ENCODE measurements at regions not wholly inside any gene's neighbourhood (a gene's known extent, or its start where the extent isn't known, plus 50 kb on each side); places are given as distances from the start of the nearest gene placed in this dataset.
A peak's percentile ranks its signal among the peaks of the same experiment; 100 is the strongest.

DNA sequence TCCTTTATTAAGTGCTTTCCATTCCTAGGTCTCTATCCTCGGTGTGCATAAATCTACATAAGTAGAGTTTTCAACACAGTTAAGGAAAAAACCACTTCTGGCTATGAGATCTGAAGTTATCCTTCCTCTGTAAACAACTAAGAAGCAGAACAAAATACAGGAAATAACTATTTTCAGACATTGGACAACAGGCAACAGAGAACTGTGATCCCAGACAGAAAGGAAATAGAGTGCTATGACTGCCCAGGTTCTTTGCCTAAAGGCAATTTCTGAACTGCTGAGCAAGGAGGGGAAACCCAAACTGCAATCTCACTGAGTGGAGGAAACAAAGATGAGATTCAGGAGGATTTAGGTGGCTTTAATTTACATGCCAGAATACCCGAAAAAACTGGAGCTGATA lies 285.4 kb downstream of the SNX13 start:
- no peak for ATAC-seq (ENCODE audit: poor library complexity)
- intact Hi-C loops (cut with DNase I): no loop called here
- DNase-seq: no peak

DNA sequence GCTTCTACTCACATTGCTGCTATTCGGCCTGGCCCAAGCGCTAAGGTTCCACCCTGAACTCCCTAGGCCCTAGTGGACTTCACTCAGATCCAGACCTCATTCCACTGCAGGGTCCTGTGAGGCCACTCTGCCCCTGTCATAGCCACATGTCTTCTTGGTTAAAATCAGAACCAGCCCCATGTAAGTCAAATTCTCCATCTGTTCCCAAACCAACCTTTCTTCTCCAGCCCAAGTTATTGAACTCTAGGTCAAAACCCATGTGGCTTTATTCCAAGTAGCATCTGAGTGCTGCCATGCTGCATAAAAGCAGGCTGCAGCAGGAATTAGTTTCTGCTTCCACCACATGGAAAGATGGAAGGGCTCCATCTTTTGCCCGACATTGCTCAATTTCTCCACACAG lies 281.2 kb downstream of the SNX13 start:
- DNase-seq: no peak
- ATAC-seq (ENCODE audit: poor library complexity): no peak
- intact Hi-C loops (cut with DNase I): no loop called here

DNA sequence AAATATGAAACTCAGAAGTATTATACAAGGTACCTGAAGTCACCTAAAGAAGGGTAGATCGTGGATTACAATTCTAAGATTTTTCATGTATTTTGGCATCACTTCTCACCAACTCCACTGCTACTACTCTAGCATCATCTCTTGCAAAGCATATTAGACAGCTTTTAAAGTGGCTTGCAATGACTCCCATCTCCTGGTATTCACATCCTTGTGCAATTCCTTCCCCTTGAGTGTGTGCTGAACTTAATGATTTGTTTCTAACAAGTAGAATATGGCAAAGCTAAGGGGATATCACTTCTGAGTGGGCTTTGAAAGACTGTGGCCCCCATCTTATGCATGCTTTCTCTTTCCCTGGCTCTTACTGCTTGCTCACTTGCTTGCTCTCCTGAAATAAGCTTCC lies 280.2 kb downstream of the SNX13 start:
- intact Hi-C loops (cut with DNase I): no loop called here
- ATAC-seq (ENCODE audit: poor library complexity) (no peak), DNase-seq (no peak)

DNA sequence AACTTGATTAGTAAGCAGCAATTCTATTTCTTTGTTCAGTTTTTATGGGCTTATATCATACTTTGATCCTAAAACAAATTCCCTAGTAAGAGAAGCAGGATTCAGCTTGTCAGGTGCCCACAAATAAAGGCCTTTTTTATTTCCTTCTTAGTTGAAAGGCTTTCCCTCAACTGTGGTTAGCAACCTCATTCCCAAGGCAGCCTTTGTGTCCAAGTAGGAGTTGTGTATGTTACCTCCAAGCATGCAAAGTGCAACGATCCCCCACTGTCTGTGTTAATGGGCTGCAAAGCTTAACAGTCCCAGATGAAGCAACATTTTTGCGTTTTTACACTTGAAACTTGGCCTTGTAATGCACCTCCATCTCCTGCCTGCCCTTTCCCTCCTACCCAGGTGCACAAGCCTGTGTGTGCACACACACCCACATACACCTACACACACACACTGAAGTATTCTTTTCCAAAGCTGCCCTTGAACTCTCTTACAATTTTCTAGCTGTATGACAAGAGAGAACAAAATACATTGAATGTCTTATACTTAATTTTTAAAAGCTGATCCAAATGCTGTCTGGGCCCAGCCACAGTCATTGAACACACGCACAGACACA lies 278.2 kb downstream of the SNX13 start:
- no peak for DNase-seq
- no peak for ATAC-seq (ENCODE audit: poor library complexity)
- intact Hi-C loops (cut with DNase I): no loop called here

DNA sequence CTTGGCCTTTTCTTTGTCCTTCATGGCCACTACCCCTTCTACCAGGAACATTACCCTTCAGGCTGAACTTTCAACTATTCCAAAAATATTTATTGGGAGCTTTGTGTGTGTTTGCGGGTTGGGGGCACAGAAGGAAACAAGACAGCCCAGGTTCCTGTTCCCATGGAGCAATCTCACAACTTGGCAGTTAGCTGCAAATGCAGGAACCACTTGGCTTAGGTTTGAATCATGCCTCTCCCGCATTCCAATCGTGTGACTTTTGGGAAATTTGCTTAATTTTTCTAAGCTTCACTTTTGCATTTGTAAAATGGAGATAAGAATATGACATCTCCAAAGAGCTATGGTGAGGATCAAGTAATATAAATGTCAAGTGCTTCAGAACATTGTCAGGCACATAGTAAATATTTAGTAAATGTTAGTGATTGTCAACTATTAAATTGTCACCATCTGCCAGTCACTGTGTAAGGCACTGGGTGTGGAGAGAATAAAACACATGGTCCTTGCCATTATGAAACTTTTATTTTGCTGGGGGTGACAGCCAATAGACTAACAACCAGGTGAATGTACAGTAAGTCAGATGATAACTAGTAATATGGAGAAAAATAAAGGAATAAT lies 277.1 kb downstream of the SNX13 start:
- intact Hi-C loops (cut with DNase I): no loop called here

DNA sequence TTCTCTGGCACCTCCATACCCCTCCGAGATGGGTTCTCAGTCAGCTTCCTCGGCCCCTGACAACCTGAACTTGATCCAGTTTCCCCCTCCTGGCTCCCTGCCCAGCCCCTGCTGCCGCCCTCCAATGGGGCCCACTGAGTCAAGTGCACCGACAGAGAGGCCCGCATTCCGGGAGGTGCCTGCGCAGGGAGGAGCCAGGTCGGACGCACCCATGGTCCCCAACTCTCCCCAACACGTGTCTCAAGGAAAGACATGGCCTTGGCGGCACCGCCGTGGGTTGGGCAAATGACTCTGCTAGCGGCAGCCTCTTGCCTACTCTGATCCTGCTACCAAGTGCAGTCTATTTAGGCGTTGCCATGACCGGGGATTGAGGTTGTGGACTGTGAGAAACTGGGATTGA lies 275.3 kb downstream of the SNX13 start:
- no peak for DNase-seq
- ATAC-seq (ENCODE audit: poor library complexity): no peak
- intact Hi-C loops (cut with DNase I): no loop called here

More for the DNA sequence above, 277.1 kb downstream of the SNX13 start:
- DNase-seq (no peak), ATAC-seq (ENCODE audit: poor library complexity) (no peak)

DNA sequence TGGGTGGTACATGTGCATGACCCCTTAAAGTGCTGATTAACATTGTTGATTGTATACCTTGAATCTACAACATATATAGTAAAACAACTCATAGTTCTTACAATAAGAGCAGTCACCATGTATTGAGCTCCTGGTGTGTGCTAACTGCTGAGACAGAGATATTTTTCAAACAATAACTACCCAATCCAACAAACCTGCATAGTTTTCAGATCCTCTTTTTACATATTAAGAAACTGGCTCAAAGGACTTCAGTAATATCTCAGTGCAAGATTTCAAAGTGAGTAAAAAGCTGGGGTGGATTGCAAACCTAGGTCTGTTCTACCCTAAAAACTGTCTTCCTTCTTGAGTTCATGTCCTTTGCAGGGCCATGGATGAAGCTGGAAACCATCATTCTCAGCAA lies 272.2 kb downstream of the SNX13 start:
- ATAC-seq (ENCODE audit: poor library complexity): no peak
- intact Hi-C loops (cut with DNase I): no loop called here
- no peak for DNase-seq

DNA sequence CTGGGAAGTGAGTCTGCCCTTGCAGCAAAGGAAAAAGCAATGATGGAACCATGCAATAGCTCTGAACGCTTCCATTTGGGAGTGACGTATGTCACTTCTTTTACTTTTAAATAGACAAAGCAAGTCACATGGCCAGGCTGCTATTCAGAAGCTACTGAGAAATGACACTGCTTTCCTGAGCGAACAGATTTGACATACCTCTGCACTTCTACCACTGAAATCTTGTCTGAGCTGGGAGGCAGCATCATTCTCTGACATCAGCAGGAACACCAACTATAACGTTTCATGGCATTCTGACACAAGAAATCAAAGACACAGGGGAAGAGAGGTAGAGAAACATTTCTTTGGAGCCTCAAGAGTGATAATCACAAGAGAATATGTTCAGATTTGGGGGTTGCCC lies 271.1 kb downstream of the SNX13 start:
- no peak for ATAC-seq (ENCODE audit: poor library complexity)
- intact Hi-C loops (cut with DNase I): no loop called here
- DNase-seq: no peak

DNA sequence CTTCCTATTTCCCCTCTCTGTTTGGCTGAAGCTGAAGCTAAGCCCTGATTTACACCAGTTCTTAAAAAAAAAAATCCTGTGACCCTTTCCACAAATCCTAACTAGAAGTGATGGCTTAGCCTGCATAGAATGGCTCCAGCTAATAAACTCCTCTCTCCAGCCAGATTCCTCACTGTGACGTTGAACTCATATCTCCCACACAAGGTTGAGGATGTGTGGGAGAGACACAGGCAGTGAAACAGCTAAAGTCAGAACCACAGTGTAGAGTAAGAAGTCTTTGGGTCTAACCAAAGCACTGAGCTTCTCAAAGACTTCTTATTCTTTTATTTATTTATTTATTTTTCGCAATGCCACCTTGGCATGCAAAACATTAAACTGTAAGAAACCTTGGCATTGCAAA lies 268.3 kb downstream of the SNX13 start:
- no peak for DNase-seq
- intact Hi-C loops (cut with DNase I): no loop called here
- ATAC-seq (ENCODE audit: poor library complexity): no peak

DNA sequence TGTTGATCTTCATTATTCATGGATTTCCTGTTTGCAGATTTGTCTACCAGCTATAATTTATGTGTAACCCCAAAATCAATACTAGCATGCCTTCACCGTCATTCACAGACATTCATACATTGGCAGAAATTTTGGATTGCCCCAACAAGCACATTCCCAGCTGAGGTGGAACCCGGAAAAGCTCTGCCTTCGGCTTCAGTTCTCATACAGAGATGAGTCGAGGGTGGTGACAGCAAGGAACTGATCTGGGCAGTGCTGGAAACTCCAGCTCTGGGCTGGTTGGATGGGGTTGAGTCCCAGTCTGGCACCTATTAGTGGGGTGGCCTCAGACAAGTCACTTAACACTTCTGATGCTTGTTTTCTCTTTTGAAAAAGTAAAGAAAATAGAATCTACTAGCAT lies 267.5 kb downstream of the SNX13 start:
- intact Hi-C loops (cut with DNase I): no loop called here
- DNase-seq (no peak), ATAC-seq (ENCODE audit: poor library complexity) (no peak)

DNA sequence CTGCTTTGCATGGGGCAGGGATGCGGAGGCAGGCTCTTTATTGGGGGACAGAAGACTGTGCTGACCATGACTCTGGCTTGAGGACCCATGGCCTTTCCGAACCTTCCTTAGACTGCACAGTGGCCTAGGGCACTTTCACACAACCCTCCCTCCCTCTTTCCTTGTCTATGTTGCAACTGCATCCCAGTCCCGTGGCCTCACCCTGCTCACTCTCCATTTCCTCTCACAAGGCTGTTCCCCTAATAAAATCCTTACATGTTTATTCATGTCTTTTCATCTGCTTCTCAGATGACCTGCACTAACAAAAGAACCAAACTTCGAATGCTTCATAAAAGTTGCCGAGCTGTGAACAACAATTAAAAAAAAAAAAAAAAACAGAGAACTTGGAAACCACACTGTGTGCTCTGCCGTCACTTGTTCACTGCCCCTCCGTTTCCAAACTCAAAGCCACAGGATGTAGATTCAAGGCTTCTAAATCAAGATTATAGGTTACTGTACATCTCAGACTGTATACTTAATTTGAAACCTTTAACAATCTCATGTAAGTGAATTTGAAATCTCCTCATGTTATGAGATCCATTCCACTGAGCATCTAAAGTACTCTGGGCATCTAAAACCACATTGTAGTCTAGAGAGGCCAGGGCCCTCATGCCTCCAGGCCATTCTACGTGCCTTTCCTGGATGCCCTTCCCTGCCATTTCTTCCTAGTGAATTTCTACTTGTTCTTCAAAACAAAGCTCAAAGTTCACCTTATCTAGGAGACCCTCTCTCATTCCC lies 265.9 kb downstream of the SNX13 start:
- ATAC-seq (ENCODE audit: poor library complexity) (no peak), DNase-seq (no peak)
- intact Hi-C loops (cut with DNase I): no loop called here

DNA sequence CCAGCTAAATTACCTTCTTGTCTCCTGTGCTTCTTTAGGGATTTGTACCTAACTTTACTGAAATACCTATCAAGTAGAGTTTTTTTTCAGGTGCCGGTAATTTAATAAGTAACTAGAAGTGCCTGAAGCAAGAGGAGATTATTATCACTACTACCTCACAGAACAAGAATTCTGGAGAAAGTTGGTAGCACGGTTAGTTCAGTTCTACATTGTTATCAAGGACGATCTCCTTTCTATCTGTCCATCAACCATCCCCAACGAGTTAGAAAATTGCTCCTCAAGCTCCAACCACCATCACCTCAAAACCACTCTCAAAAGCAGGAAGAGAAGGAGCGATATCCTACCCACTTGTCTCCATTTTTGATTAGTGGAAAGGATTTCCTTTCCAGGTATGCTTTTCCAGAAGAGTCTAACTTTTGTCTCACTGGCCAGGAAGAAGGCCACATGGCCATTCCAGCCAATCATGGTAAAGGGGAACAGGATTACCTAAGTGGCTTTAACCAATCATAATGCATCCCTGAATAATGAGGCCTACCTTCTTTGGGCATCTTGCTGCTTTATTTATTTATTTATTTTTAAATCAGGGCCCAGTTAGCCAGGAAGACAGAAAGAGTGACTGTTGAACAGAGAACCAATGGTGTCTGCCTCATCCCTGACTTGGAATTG lies 265.2 kb downstream of the SNX13 start:
- DNase-seq (no peak), ATAC-seq (ENCODE audit: poor library complexity) (no peak)
- intact Hi-C loops (cut with DNase I): no loop called here

DNA sequence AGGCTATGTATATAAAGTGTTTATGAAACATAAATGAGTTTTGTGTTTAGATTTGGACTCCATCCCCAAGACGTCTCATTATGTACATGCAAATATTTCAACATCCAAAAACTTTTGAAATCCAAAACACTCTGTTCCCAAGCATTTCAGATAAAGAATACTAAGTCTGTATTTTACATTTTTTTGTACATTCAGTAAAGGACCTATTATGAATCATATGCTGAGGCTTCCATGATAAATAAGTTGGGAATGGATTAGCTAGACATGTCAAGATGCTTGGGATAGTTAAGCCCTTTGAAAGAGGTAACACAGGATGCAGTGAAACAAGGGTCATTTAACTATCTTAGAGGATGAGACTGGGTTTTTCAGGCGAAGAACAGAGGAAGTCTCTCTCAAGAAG lies 262.9 kb downstream of the SNX13 start:
- no peak for ATAC-seq (ENCODE audit: poor library complexity)
- intact Hi-C loops (cut with DNase I): no loop called here
- DNase-seq: no peak

DNA sequence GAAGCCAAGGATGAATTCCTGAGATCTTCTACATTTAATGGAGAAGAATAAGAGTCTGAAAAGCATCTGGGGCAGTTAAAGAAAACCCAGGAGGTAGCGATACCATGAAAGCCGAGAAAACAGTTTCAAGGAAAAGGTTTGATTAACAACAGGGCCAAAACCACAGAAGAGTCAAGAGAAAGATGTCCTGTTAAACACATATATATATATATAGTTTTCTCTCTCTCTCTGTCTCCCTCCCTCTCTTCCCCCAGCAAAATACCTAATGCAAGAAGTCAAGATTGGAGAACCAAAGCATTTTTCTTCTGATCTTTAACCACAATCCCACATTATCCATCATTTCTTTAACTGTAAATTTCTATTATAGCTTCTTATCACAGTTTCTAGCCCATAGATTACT lies 261.4 kb downstream of the SNX13 start:
- intact Hi-C loops (cut with DNase I): no loop called here
- no peak for ATAC-seq (ENCODE audit: poor library complexity)
- DNase-seq: no peak

DNA sequence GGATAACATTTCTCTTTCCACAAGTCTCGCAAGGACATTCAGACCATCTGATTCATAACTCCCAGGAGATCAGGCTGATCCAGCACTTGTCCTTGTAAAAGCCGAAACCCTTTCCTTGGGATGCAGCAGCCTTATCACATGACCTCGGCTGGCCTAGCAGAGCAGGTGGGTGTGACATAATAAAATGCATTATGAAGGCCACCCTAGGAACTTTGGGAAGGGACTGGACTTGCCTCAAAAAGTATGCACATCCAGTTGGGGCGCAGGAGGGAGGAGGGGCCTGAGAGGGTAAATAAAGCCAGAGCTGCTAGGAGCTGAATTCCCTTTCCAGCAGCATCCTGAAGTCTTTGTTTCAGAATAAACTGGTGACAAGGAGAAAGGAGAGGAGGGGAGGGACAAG lies 260.8 kb downstream of the SNX13 start:
- ATAC-seq (ENCODE audit: poor library complexity) (peak; percentile 85), DNase-seq (peak; percentile 58)
- intact Hi-C loops (cut with DNase I): no loop called here

DNA sequence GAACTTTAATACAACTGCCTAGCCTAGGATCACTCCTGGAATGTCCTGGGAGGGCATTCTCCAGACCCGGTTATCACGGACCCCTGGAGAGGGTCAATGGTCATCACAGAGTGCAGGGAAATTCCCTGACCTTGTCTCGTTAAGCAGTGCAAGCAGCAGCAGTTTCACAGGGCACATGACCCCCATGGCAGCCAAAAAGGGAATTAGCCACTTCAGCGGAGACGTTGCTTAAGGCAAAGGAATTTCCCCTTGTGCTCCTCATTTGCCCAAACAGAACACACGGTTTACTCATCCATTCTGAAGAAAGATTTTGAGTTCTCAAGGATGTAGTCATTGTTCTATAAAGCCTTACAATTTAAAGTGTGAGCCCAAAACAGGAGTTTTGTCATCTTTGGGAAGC lies 260.3 kb downstream of the SNX13 start:
- intact Hi-C loops (cut with DNase I): loop anchor here (10.0 kb wide), 1 partner anchor 665 kb away; no protein-coding TSS in a partner anchor
- peak; percentile 60 for ATAC-seq (ENCODE audit: poor library complexity)
- no peak for DNase-seq

DNA sequence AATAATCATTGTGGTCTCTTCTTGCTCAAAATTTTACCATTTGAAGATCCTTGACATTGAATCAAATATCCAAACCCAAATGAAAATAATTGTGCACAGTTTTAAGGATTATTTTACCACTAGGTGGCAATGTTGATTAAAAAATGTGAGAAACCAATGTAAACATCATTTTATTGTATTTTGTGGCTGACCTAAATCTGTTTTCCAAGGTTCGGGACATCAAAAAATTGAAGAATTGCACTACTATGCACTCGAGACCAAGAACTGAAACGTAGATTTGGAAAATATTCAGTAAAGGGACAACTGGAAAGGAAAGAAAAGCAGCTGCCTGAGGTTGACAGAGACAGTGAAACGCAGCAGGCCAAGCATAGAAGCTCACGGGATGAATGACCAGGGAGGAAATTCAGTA lies 259.3 kb downstream of the SNX13 start:
- intact Hi-C loops (cut with DNase I): loop anchor here (10.0 kb wide), 1 partner anchor 664 kb away; no protein-coding TSS in a partner anchor
- ATAC-seq (ENCODE audit: poor library complexity) (peak; percentile 57), DNase-seq (no peak)

DNA sequence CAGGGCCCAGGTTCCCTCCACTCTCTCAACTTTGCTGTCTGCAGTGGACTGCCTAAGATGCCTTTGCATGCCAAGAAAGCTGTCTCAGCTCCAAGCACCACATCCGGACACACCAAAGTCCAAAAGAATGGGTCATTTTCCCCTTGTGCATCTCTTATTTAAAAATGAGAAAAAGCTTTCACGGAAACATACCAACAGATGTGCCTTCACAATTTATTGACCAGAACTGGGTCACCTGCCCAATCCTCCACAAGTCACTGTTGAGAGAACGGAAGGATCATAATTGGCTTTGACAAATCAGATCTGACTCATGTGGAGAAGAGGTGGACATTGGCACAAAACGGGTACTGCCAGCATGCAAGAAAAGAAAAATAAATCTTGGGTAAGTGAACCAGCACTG lies 258.3 kb downstream of the SNX13 start:
- DNase-seq (no peak), ATAC-seq (ENCODE audit: poor library complexity) (no peak)
- intact Hi-C loops (cut with DNase I): loop anchor here (10.0 kb wide), 1 partner anchor 663 kb away; no protein-coding TSS in a partner anchor

DNA sequence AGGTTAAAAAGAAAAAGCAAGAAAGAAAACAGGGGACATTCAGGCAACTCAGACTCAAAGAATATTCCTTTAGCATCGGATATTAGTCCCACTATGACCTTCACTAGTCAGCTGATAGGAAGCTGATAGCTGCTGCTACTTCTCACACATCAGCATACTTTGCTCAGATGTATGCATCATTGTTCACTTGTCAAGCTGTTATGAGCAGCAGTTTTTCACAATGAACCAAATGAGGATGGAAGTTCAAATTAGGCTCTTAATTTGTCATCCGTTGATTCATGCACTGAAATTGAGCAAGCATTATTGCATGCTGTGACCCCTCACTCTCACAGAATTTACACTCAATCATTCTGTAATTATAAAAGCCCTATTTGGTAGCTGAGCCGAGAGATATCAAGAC lies 257.7 kb downstream of the SNX13 start:
- ATAC-seq (ENCODE audit: poor library complexity): no peak
- intact Hi-C loops (cut with DNase I): loop anchor here (10.0 kb wide), 1 partner anchor 662 kb away; no protein-coding TSS in a partner anchor

More for the DNA sequence above, 257.7 kb downstream of the SNX13 start:
- DNase-seq: no peak
